Fibroblast of the aortic adventitia (primary cell): ENCODE measurements at regions not wholly inside any gene's neighbourhood (a gene's known extent, or its start where the extent isn't known, plus 50 kb on each side); places are given as distances from the start of the nearest gene placed in this dataset.

ENCODE experiments used
- DNase-seq: peaks from one replicate; pipeline ENCODE4 v3.0.0-alpha.2; 2010; ENCODE audit warnings: low read depth
- H3K4me3 ChIP-seq: 2 replicates; pipeline ENCODE4 v1.5.1; 2011; ENCODE audit warnings: low read depth, mild to moderate bottlenecking, control low read depth, low read length, moderate library complexity
- TF ChIP-seq, protein P1 (sequence below): IDR thresholded peaks from 2 replicates; pipeline ENCODE4 v1.5.1; 2011; ENCODE audit warnings: mild to moderate bottlenecking, low read length, control low read depth, inconsistent platforms; ENCODE audit not compliant: insufficient read depth

DNA sequence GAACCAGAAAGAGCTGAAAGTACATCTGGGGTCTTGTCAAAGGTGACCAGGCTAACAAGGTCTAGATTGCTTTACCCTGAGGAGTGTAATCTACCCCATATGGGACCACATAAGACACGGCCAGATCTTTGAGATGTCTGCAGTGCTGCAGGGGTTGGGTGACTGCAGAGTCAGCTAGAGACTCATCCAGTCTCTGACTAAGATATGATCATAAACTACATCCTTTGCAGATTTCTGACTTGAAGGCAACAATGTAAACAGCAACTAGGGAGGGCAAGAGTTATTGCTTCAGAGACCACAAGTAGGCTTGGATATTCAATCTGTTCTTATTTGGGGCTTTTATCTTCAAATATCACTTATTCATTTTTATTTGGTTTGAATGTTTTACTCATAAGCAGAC, 1080.5 kb upstream of the FOXG1 start:
- H3K4me3 ChIP-seq, result no peak overlapping the region
- no peak for DNase-seq
- TF ChIP-seq, protein P1, sequence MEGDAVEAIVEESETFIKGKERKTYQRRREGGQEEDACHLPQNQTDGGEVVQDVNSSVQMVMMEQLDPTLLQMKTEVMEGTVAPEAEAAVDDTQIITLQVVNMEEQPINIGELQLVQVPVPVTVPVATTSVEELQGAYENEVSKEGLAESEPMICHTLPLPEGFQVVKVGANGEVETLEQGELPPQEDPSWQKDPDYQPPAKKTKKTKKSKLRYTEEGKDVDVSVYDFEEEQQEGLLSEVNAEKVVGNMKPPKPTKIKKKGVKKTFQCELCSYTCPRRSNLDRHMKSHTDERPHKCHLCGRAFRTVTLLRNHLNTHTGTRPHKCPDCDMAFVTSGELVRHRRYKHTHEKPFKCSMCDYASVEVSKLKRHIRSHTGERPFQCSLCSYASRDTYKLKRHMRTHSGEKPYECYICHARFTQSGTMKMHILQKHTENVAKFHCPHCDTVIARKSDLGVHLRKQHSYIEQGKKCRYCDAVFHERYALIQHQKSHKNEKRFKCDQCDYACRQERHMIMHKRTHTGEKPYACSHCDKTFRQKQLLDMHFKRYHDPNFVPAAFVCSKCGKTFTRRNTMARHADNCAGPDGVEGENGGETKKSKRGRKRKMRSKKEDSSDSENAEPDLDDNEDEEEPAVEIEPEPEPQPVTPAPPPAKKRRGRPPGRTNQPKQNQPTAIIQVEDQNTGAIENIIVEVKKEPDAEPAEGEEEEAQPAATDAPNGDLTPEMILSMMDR, result no peak

DNA sequence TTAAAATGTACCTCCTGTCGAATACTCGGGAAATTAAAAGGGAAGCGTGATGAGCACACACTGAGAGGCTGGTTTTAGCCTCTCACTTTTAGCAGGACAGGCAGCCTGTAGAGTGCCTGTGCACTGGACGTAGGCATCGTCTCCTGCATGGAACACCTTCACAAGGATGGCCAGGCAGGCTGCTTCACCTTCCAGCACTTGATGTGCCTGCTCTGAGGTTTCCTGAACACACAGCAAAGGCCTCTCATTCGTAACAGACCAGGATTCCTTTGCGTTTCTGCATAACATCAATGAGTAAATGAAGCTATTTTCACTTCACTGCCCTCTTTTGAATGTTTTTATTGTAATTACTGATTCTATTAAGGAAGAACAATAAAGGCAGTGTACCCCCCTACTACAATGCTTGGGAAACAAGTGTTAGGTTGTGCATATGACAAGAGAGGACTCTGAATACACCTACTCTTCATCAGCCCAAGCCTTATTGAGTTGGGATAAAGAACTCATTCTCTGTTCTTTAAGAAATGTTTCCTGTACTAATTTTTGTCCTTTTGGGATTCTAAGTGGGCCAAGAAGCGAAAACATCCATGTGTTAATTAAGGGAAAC, 1077.6 kb upstream of the FOXG1 start:
- TF ChIP-seq, protein P1, result no peak
- H3K4me3 ChIP-seq, result no peak overlapping the region
- no peak for DNase-seq

DNA sequence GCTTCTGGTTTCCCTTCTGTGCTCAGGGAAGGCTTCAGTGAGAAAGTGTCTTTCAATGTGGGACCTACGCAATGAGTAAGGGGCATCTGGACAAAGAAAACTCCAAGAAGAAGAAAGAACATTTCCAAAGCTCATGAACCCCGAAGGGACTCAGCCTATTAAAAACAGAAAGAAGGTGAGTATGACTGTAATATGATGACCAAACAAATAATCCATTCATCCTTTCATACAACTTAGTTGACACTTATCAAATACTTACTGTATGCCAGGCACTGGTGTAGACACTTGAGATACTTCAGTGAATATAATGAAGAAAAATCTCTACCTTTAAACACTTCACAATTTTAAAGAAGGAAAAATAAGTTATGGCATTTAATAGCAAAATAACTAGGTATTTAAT, 1054.2 kb upstream of the FOXG1 start:
- H3K4me3 ChIP-seq, result no peak overlapping the region
- TF ChIP-seq, protein P1, result no peak
- no peak for DNase-seq

DNA sequence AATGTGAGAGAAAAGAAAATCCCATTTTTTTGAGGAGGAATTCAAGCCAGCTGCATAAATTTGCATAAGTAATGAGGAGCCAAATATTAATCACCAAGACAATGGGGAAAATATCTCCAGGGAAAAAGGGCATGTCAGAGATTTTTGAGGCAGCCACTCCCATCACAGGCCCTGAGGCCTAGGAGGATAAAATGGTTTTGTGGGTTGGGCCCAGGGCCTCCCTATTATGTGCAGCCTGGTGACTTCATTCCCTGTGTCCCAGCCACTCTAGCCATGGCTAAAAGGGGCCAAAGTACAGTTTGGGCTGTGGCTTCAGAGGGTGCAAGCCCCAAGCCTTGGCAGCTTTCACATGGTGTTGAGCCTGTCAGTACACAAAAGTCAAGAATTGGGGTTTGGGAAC, 1051.0 kb upstream of the FOXG1 start:
- no peak for DNase-seq
- TF ChIP-seq, protein P1, result no peak
- no peak overlapping the region for H3K4me3 ChIP-seq

DNA sequence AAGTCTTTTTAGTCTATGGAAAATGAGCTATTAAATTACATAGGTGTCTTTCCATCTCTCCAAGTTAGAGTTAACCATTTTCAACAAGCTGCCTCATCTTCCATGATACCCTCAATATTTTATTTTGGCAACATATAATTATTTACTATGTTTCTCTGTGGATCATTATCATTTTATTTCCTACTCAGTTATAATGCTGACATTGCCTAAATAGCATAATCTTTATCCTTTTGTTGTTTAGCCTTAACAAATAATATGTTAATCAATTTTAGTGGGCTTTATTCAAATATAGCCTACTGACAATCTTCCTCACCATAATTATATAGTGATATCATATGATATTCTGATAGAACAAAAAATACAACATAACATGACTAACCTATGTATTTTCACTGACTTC, 1044.8 kb upstream of the FOXG1 start:
- no peak for DNase-seq
- H3K4me3 ChIP-seq, result no peak overlapping the region
- TF ChIP-seq, protein P1, result no peak

DNA sequence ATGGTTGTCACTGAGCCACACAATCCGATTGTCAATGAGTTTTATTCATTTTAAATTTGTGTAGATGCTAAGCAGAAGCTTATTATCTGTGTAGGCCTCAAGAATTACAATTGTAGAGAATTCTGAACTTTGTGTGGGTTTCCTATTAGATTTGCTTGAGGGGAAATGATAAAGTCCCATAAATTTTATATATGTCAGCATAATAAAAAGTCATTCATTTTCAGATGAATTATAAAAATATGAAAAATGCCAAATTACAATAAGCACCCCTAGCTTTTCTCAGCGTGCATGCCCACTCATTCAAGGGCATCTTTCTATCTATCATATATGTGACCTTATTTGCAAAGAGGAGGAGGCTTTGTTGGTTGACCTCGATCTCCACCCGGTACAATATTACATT, 1041.1 kb upstream of the FOXG1 start:
- TF ChIP-seq, protein P1, result no peak
- no peak overlapping the region for H3K4me3 ChIP-seq
- no peak for DNase-seq

DNA sequence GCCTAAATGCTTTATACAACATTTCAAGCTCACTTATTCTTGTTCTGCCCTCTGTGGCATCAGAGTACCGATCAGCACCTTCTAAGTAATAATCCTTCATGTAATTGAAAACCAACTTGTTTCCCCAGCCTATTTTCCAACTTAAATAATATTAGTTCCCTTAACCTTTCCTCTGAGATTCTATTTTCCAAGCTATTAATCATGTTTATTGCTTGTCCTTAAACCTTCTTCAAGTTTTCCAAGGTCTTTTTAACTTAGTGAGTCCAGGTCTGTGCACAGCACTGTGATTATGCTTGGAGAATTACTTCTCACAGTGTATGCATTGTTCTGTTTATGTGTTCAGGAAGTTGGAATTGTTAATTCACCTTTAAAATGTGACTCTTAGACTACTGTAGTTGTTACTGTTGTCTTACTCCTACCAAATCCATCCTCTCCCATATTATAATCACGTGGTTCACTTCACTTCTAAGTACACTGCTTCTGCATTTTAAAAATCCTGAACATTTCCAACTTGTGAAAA, 1039.3 kb upstream of the FOXG1 start:
- H3K4me3 ChIP-seq, result no peak overlapping the region
- TF ChIP-seq, protein P1, result no peak
- DNase-seq, result no peak
